AG04449 (cell line): ENCODE measurements at regions not wholly inside any gene's neighbourhood (a gene's known extent, or its start where the extent isn't known, plus 50 kb on each side); places are given as distances from the start of the nearest gene placed in this dataset.

Source experiments
- CTCF ChIA-PET: fragments of 350-600 bp; formaldehyde crosslinking; extraction: SDS; loops from one replicate; lab custom pipeline; 2021; ENCODE audit warnings: antibody characterized with exemption; lab: Yijun Ruan, JAX
- POLR2A ChIA-PET: fragments of 400-600, 350-600 bp; formaldehyde crosslinking; extraction: SDS; loops from one replicate; lab custom pipeline; 2020; ENCODE audit warnings: antibody characterized with exemption, inconsistent platforms; lab: Yijun Ruan, JAX
- DNase-seq: peaks from one replicate; pipeline ENCODE4 v3.0.0-alpha.2; 2010; ENCODE audit warnings: low read depth, low spot score
- H3K4me3 ChIP-seq: 2 replicates; pipeline ENCODE4 v1.5.1; 2011; ENCODE audit warnings: low read depth, mild to moderate bottlenecking, control low read depth, low read length
- TF ChIP-seq, protein P1 (sequence below): IDR thresholded peaks from one replicate; pipeline ENCODE4 v1.5.1; 2011; ENCODE audit warnings: mild to moderate bottlenecking, moderate library complexity, low read length, control low read depth, inconsistent platforms; ENCODE audit not compliant: insufficient read depth; ENCODE audit errors: missing control alignments

DNA sequence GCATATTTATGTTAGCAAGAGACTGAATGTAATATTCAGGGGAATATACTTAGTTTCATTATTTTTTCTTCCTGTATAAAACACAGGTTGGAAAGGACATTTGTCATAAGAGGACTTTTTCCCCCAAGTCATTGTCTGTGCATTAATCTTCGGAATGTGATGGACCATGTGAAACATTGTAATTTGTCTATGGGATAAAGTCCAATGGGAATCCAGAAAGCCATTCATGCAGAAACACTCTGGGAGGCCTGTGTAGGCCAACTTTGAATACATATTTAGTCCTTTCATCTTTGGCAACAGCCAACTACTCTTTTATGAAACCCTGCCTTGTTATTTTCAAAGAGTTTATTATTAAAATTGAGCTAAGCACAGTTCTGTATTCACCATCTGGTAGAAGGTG is 386.4 kb downstream of the PIK3C3 start:
- TF ChIP-seq, protein P1, sequence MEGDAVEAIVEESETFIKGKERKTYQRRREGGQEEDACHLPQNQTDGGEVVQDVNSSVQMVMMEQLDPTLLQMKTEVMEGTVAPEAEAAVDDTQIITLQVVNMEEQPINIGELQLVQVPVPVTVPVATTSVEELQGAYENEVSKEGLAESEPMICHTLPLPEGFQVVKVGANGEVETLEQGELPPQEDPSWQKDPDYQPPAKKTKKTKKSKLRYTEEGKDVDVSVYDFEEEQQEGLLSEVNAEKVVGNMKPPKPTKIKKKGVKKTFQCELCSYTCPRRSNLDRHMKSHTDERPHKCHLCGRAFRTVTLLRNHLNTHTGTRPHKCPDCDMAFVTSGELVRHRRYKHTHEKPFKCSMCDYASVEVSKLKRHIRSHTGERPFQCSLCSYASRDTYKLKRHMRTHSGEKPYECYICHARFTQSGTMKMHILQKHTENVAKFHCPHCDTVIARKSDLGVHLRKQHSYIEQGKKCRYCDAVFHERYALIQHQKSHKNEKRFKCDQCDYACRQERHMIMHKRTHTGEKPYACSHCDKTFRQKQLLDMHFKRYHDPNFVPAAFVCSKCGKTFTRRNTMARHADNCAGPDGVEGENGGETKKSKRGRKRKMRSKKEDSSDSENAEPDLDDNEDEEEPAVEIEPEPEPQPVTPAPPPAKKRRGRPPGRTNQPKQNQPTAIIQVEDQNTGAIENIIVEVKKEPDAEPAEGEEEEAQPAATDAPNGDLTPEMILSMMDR, result no peak
- DNase-seq, result no peak
- CTCF ChIA-PET, result no interaction called here
- H3K4me3 ChIP-seq, result no peak overlapping the region
- POLR2A ChIA-PET, result no interaction called here

DNA sequence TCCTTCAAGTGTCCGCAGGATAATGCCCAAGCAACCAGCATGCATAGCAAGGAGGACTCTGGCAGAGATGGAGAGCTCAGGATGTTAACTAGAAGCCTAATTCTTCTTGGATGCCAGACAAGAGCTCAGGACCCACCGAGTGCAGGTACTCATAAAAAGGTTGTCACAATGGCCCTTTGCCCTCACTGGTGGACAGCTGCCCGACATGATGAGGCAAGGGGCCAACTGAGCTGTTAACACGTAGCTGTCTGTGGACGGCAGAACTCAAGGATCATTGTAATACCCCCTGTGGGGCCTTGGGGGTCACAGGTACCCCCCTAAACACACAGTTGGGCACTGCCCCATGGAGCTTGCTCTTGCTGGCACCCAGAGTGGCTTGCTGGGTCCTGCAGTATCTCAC is 393.7 kb downstream of the PIK3C3 start:
- TF ChIP-seq, protein P1, result no peak
- ChIA-PET POLR2A (no interaction called here), CTCF (no interaction called here)
- no peak for DNase-seq
- H3K4me3 ChIP-seq, result no peak overlapping the region

DNA sequence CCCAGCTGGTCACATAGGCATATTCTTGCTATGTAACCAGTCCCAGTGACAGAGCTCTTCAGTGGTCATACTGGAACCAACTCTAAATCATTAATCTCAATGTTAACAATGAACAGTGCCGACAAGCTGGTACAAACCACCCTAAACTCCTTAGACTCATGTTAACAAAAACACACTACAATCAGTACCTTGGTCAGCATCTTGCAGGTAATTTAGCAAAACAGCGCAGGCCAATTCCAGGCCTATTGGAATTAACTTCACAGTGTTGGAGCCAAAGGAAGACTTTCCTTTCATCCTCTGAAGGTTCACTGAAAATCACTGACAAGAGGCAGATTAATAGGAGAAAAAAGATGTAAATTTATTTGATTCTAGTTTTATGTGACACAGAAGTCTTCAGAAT is 396.4 kb downstream of the PIK3C3 start:
- ChIA-PET POLR2A (no interaction called here), CTCF (no interaction called here)
- no peak for DNase-seq
- TF ChIP-seq, protein P1, result no peak
- no peak overlapping the region for H3K4me3 ChIP-seq

DNA sequence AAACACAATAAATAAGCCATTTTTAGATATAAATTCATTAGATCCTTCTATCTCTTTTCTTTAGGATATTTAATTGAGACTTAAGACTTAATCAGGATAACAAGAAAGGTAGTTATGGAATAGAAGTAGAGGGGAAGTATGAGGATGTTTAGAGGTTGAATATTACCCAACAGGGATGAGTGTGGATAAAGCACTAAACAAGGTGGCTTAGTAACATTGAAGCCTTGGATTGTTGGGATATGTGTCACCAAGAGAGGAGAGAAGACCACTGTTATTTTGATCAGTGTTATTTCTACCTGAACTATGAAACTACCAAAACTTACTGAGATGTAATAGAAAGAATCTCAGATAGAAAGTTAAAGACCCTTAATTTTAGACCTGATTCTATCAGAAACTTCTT is 405.7 kb downstream of the PIK3C3 start:
- POLR2A ChIA-PET, result no interaction called here
- CTCF ChIA-PET, result no interaction called here
- H3K4me3 ChIP-seq, result no peak overlapping the region
- no peak for DNase-seq
- TF ChIP-seq, protein P1, result no peak

DNA sequence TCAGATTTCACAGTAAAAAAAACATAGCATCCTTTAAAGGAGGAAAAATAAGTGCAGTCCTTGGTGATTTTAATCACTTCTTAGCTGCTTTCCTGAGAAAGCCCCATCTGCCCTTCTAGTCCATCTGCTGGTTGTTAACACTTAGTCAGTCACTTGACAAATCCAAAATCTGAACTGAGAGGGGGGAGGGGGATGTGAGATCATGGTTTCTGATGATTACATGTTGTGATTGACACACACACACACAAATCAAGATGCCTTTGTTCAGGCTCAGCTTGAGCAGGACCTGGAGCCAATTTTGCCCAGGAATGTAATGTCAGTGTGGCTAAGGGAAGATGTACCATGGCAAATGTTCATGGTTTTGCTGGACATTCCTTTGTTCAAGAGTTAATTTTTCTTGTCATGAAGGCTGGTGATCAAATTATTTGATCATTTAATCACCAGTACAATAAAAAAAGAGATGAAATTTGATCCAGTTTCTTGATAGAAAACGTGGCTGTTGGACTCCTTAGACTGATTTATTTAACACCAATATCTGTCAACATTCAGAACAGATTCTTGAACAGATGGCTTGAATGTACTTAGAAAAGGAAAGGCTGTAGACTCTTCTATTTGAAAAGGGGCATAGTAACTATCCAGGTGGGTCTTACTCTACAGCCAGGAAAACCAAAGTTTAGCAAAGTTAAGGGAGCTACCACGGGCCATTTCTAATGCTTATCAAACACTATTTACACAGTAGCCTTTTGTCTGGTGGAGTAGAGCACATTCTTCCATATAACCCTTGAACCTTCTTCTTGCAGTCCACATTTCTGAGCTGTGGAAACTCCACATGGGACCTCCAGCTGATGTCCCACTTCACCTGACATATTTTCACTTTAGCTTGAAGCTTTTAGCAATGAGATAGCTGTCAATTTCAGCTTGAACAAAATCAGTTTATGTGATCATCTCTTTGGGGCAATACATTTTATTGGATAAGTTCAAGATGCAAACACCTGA is 408.7 kb downstream of the PIK3C3 start:
- POLR2A ChIA-PET, result no interaction called here
- no peak for DNase-seq
- TF ChIP-seq, protein P1, result no peak
- CTCF ChIA-PET, result no interaction called here
- no peak overlapping the region for H3K4me3 ChIP-seq

DNA sequence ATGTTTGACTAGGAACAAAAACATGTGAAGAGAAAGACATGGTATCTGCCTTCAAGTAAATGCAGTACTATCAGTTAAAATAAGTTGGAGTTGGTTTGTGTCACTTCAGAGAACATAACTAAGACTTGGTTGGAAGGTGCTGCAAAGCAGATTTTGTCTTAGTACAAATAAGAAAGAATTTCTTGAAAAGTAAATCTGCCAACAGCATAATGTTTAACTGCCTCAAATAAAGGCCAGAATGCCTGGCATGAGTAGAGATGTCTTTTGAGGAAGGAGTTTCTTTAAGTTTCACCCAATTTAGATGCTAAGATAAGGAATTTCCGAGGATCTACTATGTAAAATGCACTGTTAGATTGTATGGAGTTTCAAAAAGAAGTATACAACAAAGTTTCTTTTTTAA is 409.7 kb downstream of the PIK3C3 start:
- H3K4me3 ChIP-seq, result no peak overlapping the region
- ChIA-PET CTCF (no interaction called here), POLR2A (no interaction called here)
- no peak for DNase-seq
- TF ChIP-seq, protein P1, result no peak
